T-cell (primary cell): ENCODE measurements at regions not wholly inside any gene's neighbourhood (a gene's known extent, or its start where the extent isn't known, plus 50 kb on each side); places are given as distances from the start of the nearest gene placed in this dataset.

ENCODE experiments used
- ATAC-seq, 4 experiments: fragments of 200-7000 bp in 3 of 4; fragments of 150-1000 bp in 1 of 4; cut with Tn5 transposase; replicated peaks in 1 of 4; 1 replicate in 3 of 4; 2 replicates in 1 of 4; pipeline ENCODE4 v1.10.0; 2021; ENCODE audit warnings: moderate library complexity in 3 of 4, mild to moderate bottlenecking in 2 of 4, moderate number of reproducible peaks in 1 of 4
- CTCF ChIA-PET, 2 donors: fragments of 300-600 bp; sonication (Branson Sonifier 250); formaldehyde crosslinking; loops; one replicate each; lab custom pipeline; 2022; ENCODE audit warnings: antibody characterized with exemption in 2 of 2; lab: Charles Lee
- POLR2A ChIA-PET, 2 donors: fragments of 300-600 bp; sonication (Branson Sonifier 250); formaldehyde crosslinking; loops; one replicate each; lab custom pipeline; 2022; ENCODE audit warnings: antibody characterized with exemption in 2 of 2; lab: Charles Lee
- DNase-seq, 35 experiments: peaks; one replicate each; pipeline versions ENCODE4 v3.0.0 to v3.0.0-alpha.2; 2013 to 2023
- H3K27ac ChIP-seq: one replicate; pipeline ENCODE4 v1.5.1; 2013; ENCODE audit warnings: low read length
- H3K27me3 ChIP-seq, 2 experiments: replicated peaks in 1 of 2; 1 replicate in 1 of 2; 2 replicates in 1 of 2; pipeline versions ENCODE4 v1.6.1 to v1.7.0; 2013; ENCODE audit warnings: low read length in 1 of 2, mixed read lengths in 1 of 2; ENCODE audit not compliant: control insufficient read depth in 2 of 2, insufficient read depth in 2 of 2; ENCODE audit errors: extremely low read depth in 1 of 2
- H3K36me3 ChIP-seq, 2 donors: 1 replicate in 1 of 2; 2 replicates in 1 of 2; pipeline versions ENCODE4 v1.6.1 to v1.7.0; 2013; ENCODE audit warnings: low read length in 1 of 2; ENCODE audit not compliant: control insufficient read depth in 2 of 2, insufficient read depth in 1 of 2; ENCODE audit errors: extremely low read depth in 1 of 2
- H3K4me1 ChIP-seq, 2 experiments: 1 replicate in 1 of 2; 2 replicates in 1 of 2; pipeline versions ENCODE4 v1.6.1 to v1.7.0; 2013; ENCODE audit warnings: low read length in 2 of 2, mixed read lengths in 1 of 2; ENCODE audit not compliant: insufficient read depth in 2 of 2, control insufficient read depth in 1 of 2; ENCODE audit errors: extremely low read depth in 1 of 2
- H3K4me3 ChIP-seq, 2 donors: 1 replicate in 1 of 2; 2 replicates in 1 of 2; pipeline versions ENCODE4 v1.5.1 to v1.7.0; 2013; ENCODE audit warnings: mild to moderate bottlenecking in 2 of 2, low read length in 1 of 2, moderate library complexity in 1 of 2; ENCODE audit not compliant: control insufficient read depth in 1 of 2; ENCODE audit errors: extremely low read depth in 1 of 2
- H3K9me3 ChIP-seq: 2 replicates; pipeline ENCODE4 v1.7.0; 2013
- H3K27ac Mint-ChIP-seq, 2 donors: one replicate each; pipeline ENCODE4 v1.8.0; 2020 to 2021; ENCODE audit warnings: mild to moderate bottlenecking in 2 of 2, mixed read lengths in 2 of 2
- H3K27me3 Mint-ChIP-seq, 2 donors: one replicate each; pipeline ENCODE4 v1.8.0; 2021 to 2022; ENCODE audit warnings: mixed read lengths in 2 of 2
- H3K36me3 Mint-ChIP-seq: one replicate; pipeline ENCODE4 v1.8.0; 2021; ENCODE audit warnings: mixed read lengths
- H3K4me1 Mint-ChIP-seq, 3 donors: one replicate each; pipeline ENCODE4 v1.8.0; 2020 to 2022; ENCODE audit warnings: mixed read lengths in 3 of 3, mild to moderate bottlenecking in 1 of 3
- H3K4me3 Mint-ChIP-seq, 3 donors: one replicate each; pipeline ENCODE4 v1.8.0; 2020 to 2022; ENCODE audit warnings: mild to moderate bottlenecking in 3 of 3, mixed read lengths in 3 of 3, moderate library complexity in 3 of 3
- H3K9me3 Mint-ChIP-seq, 3 donors: one replicate each; pipeline ENCODE4 v1.8.0; 2020 to 2022; ENCODE audit warnings: mixed read lengths in 3 of 3
- WGBS: methylation state at CpG from one replicate; pipeline ENCODE4 v1.1.5; 2013; ENCODE audit warnings: missing lambda C conversion rate; ENCODE audit not compliant: insufficient coverage; 5-methylcytosine and 5-hydroxymethylcytosine counted together

GRCh38 chr7:26614503-26614902 is 249.9 kb downstream of the SKAP2 start:
- Histone ChIP-seq H3K27ac (no peak overlapping the region), H3K36me3 (no peaks in the 10 kb centered on the region), H3K4me3 (no peak overlapping the region), H3K27me3 (peaks cover 0 to 17% of the 10 kb centered on the region in 2 experiments), H3K4me1 (no peaks in the 10 kb centered on the region), H3K9me3 (no peaks in the 10 kb centered on the region)
- no peak overlapping the region for H3K4me3 Mint-ChIP-seq
- H3K9me3 Mint-ChIP-seq, result no peaks in the 10 kb centered on the region
- ChIA-PET CTCF (no interaction called here), POLR2A (no interaction called here)
- ATAC-seq (no peak), DNase-seq (no peak)
- no peaks in the 10 kb centered on the region for H3K4me1 Mint-ChIP-seq
- no peak overlapping the region for H3K27ac Mint-ChIP-seq
- no peaks in the 10 kb centered on the region for H3K36me3 Mint-ChIP-seq
- H3K27me3 Mint-ChIP-seq, result peaks cover 18 to 24% of the 10 kb centered on the region in 2 donors
- 79% methylated on average over 6 of the region's 11 CpGs for WGBS

- Histone ChIP-seq H3K9me3 (no peaks in the 10 kb centered on the region), H3K4me1 (no peaks in the 10 kb centered on the region), H3K27ac (no peak overlapping the region), H3K4me3 (no peak overlapping the region), H3K36me3 (no peaks in the 10 kb centered on the region), H3K27me3 (peaks cover 0 to 13% of the 10 kb centered on the region in 2 experiments)
- no peak for DNase-seq
- ChIA-PET CTCF (no interaction called here), POLR2A (no interaction called here)
- Mint-ChIP-seq H3K27me3 (peaks cover 10 to 18% of the 10 kb centered on the region in 2 donors), H3K27ac (no peak overlapping the region), H3K9me3 (no peaks in the 10 kb centered on the region), H3K4me1 (no peaks in the 10 kb centered on the region), H3K4me3 (no peak overlapping the region), H3K36me3 (no peaks in the 10 kb centered on the region)
- WGBS, result 86% methylated on average over 6 of the region's 7 CpGs
- no peak for ATAC-seq
Observed at GRCh38 chr7:26616235-26616634, 248.2 kb downstream of the SKAP2 start.

- CTCF ChIA-PET, result no interaction called here
- ATAC-seq (no peak), DNase-seq (no peak)
- H3K27ac Mint-ChIP-seq, result no peak overlapping the region
- Histone ChIP-seq H3K4me1 (no peaks in the 10 kb centered on the region), H3K9me3 (no peaks in the 10 kb centered on the region), H3K36me3 (no peaks in the 10 kb centered on the region), H3K27me3 (peaks cover 0 to 13% of the 10 kb centered on the region in 2 experiments), H3K4me3 (no peak overlapping the region), H3K27ac (no peak overlapping the region)
- WGBS, result 85% methylated on average over 4 of the region's 7 CpGs
- POLR2A ChIA-PET, result no interaction called here
- no peaks in the 10 kb centered on the region for H3K9me3 Mint-ChIP-seq
- no peak overlapping the region for H3K4me3 Mint-ChIP-seq
- H3K36me3 Mint-ChIP-seq, result no peaks in the 10 kb centered on the region
- no peaks in the 10 kb centered on the region for H3K4me1 Mint-ChIP-seq
- peaks cover 9 to 14% of the 10 kb centered on the region in 2 donors for H3K27me3 Mint-ChIP-seq
Observed at GRCh38 chr7:26617066-26617465, 247.3 kb downstream of the SKAP2 start.
